Mesendoderm (in vitro differentiated cells): ENCODE measurements at regions not wholly inside any gene's neighbourhood (a gene's known extent, or its start where the extent isn't known, plus 50 kb on each side); places are given as distances from the start of the nearest gene placed in this dataset.

Experiments used
- DNase-seq: peaks from one replicate; pipeline ENCODE4 v3.0.0; 2013
- H2AK5ac ChIP-seq: 2 replicates; pipeline ENCODE4 v1.6.1; 2013; ENCODE audit warnings: low read length, inconsistent platforms
- H2BK120ac ChIP-seq: 2 replicates; pipeline ENCODE4 v1.6.1; 2013; ENCODE audit warnings: low read depth, mild to moderate bottlenecking, low read length, moderate library complexity, mixed read lengths
- H2BK15ac ChIP-seq: replicated peaks from 2 replicates; pipeline ENCODE4 v1.6.1; 2013; ENCODE audit warnings: low read depth, mild to moderate bottlenecking, moderate library complexity
- H2BK5ac ChIP-seq: 2 replicates; pipeline ENCODE4 v1.6.1; 2013; ENCODE audit warnings: low read length, inconsistent platforms
- H3K18ac ChIP-seq: 2 replicates; pipeline ENCODE4 v1.6.1; 2013; ENCODE audit warnings: mild to moderate bottlenecking, low read length, mixed read lengths
- H3K23ac ChIP-seq: one replicate; pipeline ENCODE4 v1.6.1; 2013; ENCODE audit warnings: low read length
- H3K27ac ChIP-seq: 2 replicates; pipeline ENCODE4 v1.5.1; 2013; ENCODE audit warnings: low read depth, mild to moderate bottlenecking, inconsistent platforms, low read length, moderate library complexity
- H3K27me3 ChIP-seq: 2 replicates; pipeline ENCODE4 v1.6.1; 2013; ENCODE audit warnings: low read length, control low read depth, mild to moderate bottlenecking, inconsistent platforms; ENCODE audit not compliant: insufficient read depth, poor library complexity
- H3K36me3 ChIP-seq: 2 replicates; pipeline ENCODE4 v1.6.1; 2013; ENCODE audit warnings: low read length, inconsistent platforms; ENCODE audit not compliant: control insufficient read depth, insufficient read depth
- H3K4ac ChIP-seq: one replicate; pipeline ENCODE4 v1.6.1; 2013; ENCODE audit warnings: low read depth, mild to moderate bottlenecking, low read length, moderate library complexity
- H3K4me1 ChIP-seq: 2 replicates; pipeline ENCODE4 v1.6.1; 2013; ENCODE audit warnings: low read depth, low read length, inconsistent platforms; ENCODE audit not compliant: control insufficient read depth
- H3K4me2 ChIP-seq: 2 replicates; pipeline ENCODE4 v1.6.1; 2013; ENCODE audit warnings: low read length
- H3K4me3 ChIP-seq: 2 replicates; pipeline ENCODE4 v1.5.1; 2013; ENCODE audit warnings: mild to moderate bottlenecking, low read length
- H3K56ac ChIP-seq: one replicate; pipeline ENCODE4 v1.6.1; 2013; ENCODE audit warnings: low read length
- H3K79me1 ChIP-seq: 2 replicates; pipeline ENCODE4 v1.6.1; 2013; ENCODE audit warnings: low read length, inconsistent platforms
- H3K79me2 ChIP-seq: 2 replicates; pipeline ENCODE4 v1.6.1; 2013; ENCODE audit warnings: mild to moderate bottlenecking, low read length; ENCODE audit not compliant: control insufficient read depth, insufficient read depth
- H3K9ac ChIP-seq: 2 replicates; pipeline ENCODE4 v1.6.1; 2013; ENCODE audit warnings: low read length, inconsistent platforms
- H4K5ac ChIP-seq: one replicate; pipeline ENCODE4 v1.6.1; 2013; ENCODE audit warnings: low read length
- H4K8ac ChIP-seq: one replicate; pipeline ENCODE4 v1.6.1; 2013; ENCODE audit warnings: low read depth, mild to moderate bottlenecking, control low read depth, low read length, moderate library complexity
- WGBS: extraction: QIAGEN DNeasy Blood & Tissue Kit; methylation state at CpG from one replicate; pipeline ENCODE4 v1.1.7; 2013; ENCODE audit warnings: low lambda C conversion rate, missing lambda C conversion rate; ENCODE audit not compliant: insufficient coverage; ENCODE audit errors: extremely low coverage; 5-methylcytosine and 5-hydroxymethylcytosine counted together

GRCh38 chr17:79164408-79164807, 89.8 kb downstream of the ENGASE start:
- Histone ChIP-seq H3K27me3 (no peaks in the 10 kb centered on the region), H2AK5ac (no peak overlapping the region), H4K5ac (no peak overlapping the region), H2BK15ac (no peak overlapping the region), H3K4ac (no peak overlapping the region), H2BK120ac (no peak overlapping the region), H3K4me3 (no peak overlapping the region), H3K27ac (no peak overlapping the region), H3K18ac (no peak overlapping the region), H3K56ac (no peak overlapping the region), H3K79me1 (no peaks in the 10 kb centered on the region), H3K4me2 (no peak overlapping the region), H3K23ac (no peak overlapping the region), H2BK5ac (no peak overlapping the region), H3K4me1 (no peaks in the 10 kb centered on the region), H3K79me2 (no peaks in the 10 kb centered on the region), H4K8ac (no peak overlapping the region), H3K36me3 (no peaks in the 10 kb centered on the region), H3K9ac (no peak overlapping the region)
- no CpG with 5 or more reads among the region's 16 CpGs for WGBS
- DNase-seq, result no peak

DNA sequence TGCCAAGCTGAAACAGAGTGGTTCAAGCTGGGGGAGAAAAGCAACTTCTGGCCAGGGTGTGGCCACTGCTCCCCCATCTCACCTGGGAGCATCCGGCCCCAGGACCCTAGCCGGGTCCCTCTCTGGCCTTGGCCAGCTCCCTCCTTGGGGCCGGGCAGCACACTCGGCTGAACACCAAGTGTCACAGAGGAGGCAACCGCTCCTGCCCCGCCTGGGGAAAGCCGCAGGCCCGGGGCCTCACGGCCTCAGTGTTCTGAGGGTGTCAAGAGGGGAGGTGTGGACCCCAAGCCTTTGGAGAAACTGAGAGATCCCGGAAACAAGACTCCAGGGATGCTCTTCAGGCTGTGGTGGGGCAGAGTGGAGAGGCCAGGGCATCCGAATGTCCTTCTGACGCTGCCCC, 88.4 kb downstream of the ENGASE start:
- WGBS, result no CpG with 5 or more reads among the region's 12 CpGs
- Histone ChIP-seq H4K5ac (no peak overlapping the region), H3K4me2 (no peak overlapping the region), H3K79me1 (no peaks in the 10 kb centered on the region), H3K27ac (no peak overlapping the region), H3K56ac (peak overlapping the region; percentile 3), H3K27me3 (no peaks in the 10 kb centered on the region), H3K18ac (no peak overlapping the region), H2BK15ac (no peak overlapping the region), H3K4me1 (no peaks in the 10 kb centered on the region), H4K8ac (no peak overlapping the region), H3K36me3 (no peaks in the 10 kb centered on the region), H2AK5ac (no peak overlapping the region), H2BK5ac (no peak overlapping the region), H3K9ac (no peak overlapping the region), H3K4me3 (no peak overlapping the region), H3K23ac (no peak overlapping the region), H3K79me2 (no peaks in the 10 kb centered on the region), H3K4ac (no peak overlapping the region), H2BK120ac (no peak overlapping the region)
- DNase-seq, result no peak

GRCh38 chr17:79162012-79162963, 87.7 kb downstream of the ENGASE start:
- no peak overlapping the region for H3K18ac ChIP-seq
- no peak overlapping the region for H2AK5ac ChIP-seq
- no peaks in the 10 kb centered on the region for H3K79me1 ChIP-seq
- no peak overlapping the region for H3K4ac ChIP-seq
- no peak overlapping the region for H3K23ac ChIP-seq
- H3K56ac ChIP-seq, result peak overlapping the region; percentile 25
- no peak overlapping the region for H3K27ac ChIP-seq
- H3K4me1 ChIP-seq, result no peaks in the 10 kb centered on the region
- no peaks in the 10 kb centered on the region for H3K79me2 ChIP-seq
- H2BK15ac ChIP-seq, result no peak overlapping the region
- no peak for DNase-seq
- H3K27me3 ChIP-seq, result no peaks in the 10 kb centered on the region
- H3K9ac ChIP-seq, result no peak overlapping the region
- no peaks in the 10 kb centered on the region for H3K36me3 ChIP-seq
- H3K4me3 ChIP-seq, result no peak overlapping the region
- H4K8ac ChIP-seq, result no peak overlapping the region
- no CpG with 5 or more reads among the region's 26 CpGs for WGBS
- no peak overlapping the region for H2BK120ac ChIP-seq
- no peak overlapping the region for H3K4me2 ChIP-seq
- no peak overlapping the region for H2BK5ac ChIP-seq
- no peak overlapping the region for H4K5ac ChIP-seq

DNA sequence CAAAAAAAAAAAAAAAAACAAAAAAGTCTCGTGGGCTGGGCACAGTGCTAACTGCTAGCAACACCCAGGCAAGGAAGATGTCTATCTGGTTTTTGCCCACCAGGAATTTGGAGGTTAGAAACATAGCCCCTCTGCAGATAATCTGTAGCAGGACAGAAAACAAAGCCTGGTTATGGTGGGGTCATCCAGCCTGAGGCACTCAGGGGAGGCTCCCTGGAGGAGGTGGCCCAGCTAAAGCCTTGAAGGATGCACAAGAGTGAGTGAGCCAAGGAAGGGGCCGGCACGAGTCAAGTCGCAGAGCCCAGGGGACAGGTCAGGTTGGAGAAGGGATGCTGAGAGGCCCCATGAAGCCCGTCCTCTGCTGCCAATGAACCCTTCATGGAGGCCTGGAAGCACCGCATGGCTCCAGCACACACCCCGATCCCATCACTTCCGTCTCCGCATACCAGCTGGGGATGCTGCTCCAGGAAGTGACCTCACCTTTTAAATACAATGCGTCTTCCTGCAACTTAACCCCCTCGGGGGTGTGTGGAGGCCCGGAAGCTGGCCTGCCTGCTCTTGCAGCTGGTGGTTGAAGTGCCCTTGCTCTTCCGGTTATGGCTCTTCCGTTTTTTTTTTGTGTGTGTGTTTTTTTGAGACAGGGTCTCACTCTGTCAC, 86.5 kb downstream of the ENGASE start:
- Histone ChIP-seq H3K79me2 (no peaks in the 10 kb centered on the region), H3K27ac (no peak overlapping the region), H3K4me2 (no peak overlapping the region), H4K8ac (no peak overlapping the region), H3K79me1 (no peaks in the 10 kb centered on the region), H2BK5ac (no peak overlapping the region), H4K5ac (no peak overlapping the region), H3K4me3 (no peak overlapping the region), H3K56ac (no peak overlapping the region), H3K23ac (no peak overlapping the region), H3K4ac (no peak overlapping the region), H3K36me3 (no peaks in the 10 kb centered on the region), H3K9ac (no peak overlapping the region), H3K27me3 (no peaks in the 10 kb centered on the region), H2BK15ac (no peak overlapping the region), H3K18ac (no peak overlapping the region), H3K4me1 (no peaks in the 10 kb centered on the region), H2BK120ac (no peak overlapping the region), H2AK5ac (no peak overlapping the region)
- peak; percentile 90 for DNase-seq
- WGBS, result no CpG with 5 or more reads among the region's 14 CpGs

DNA sequence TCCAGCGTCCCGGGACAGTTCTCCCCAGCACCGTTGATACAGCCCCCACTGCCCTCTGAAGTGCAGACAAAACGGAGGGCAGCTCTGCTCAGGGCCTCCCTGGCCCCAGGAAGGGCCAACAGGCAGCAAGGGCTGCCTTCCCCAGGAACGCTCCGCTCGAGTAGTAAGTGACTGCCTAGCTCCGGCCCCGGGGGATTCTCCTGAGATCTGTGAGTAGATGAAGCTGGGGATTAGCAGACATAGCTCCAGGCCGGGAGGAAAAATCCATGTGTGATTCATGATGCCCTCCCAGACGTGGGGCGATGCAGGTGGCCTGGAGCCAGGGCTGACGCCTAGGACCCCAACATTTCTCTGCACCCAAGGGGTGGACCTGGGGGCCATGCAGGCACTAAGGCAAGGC, 85.3 kb downstream of the ENGASE start:
- no peak overlapping the region for H2BK5ac ChIP-seq
- DNase-seq, result peak; percentile 70
- H3K4me1 ChIP-seq, result no peaks in the 10 kb centered on the region
- no peak overlapping the region for H3K4ac ChIP-seq
- H4K8ac ChIP-seq, result no peak overlapping the region
- H3K4me2 ChIP-seq, result no peak overlapping the region
- H3K27ac ChIP-seq, result no peak overlapping the region
- H3K27me3 ChIP-seq, result no peaks in the 10 kb centered on the region
- no peak overlapping the region for H3K9ac ChIP-seq
- H3K36me3 ChIP-seq, result no peaks in the 10 kb centered on the region
- no peak overlapping the region for H3K23ac ChIP-seq
- H2BK15ac ChIP-seq, result no peak overlapping the region
- H3K79me1 ChIP-seq, result no peaks in the 10 kb centered on the region
- H3K4me3 ChIP-seq, result no peak overlapping the region
- no CpG with 5 or more reads among the region's 13 CpGs for WGBS
- no peak overlapping the region for H2AK5ac ChIP-seq
- no peak overlapping the region for H3K18ac ChIP-seq
- no peaks in the 10 kb centered on the region for H3K79me2 ChIP-seq
- H3K56ac ChIP-seq, result peak overlapping the region; percentile 50
- no peak overlapping the region for H4K5ac ChIP-seq
- H2BK120ac ChIP-seq, result no peak overlapping the region
